Endothelial cell of hepatic sinusoid (primary cell): ENCODE measurements at regions not wholly inside any gene's neighbourhood (a gene's known extent, or its start where the extent isn't known, plus 50 kb on each side); places are given as distances from the start of the nearest gene placed in this dataset.
"Not testable (repeated sequence)": the region's sequence is repeated elsewhere in the genome, so short reads cannot be mapped to it uniquely, and the experiment has no call there.

Experiments
- in situ Hi-C: cut with HindIII; loops from 2 replicates; pipeline ENCODE4 v1.10.0; 2017; ENCODE audit warnings: low sequenced_read_pairs

- in situ Hi-C loops: no loop called here
Observed at GRCh38 chr3:153221748-153222162, 59.7 kb downstream of the RAP2B start.

GRCh38 chr3:153226877-153227276, 64.9 kb downstream of the RAP2B start:
- in situ Hi-C loops: not testable (repeated sequence)

GRCh38 chr3:153230427-153230826, 68.4 kb downstream of the RAP2B start:
- in situ Hi-C loops: not testable (repeated sequence)

- in situ Hi-C loops: not testable (repeated sequence)
Observed at GRCh38 chr3:153231245-153231644, 69.2 kb downstream of the RAP2B start.

GRCh38 chr3:153232050-153232752, 70.2 kb downstream of the RAP2B start:
- in situ Hi-C loops: not testable (repeated sequence)

- in situ Hi-C loops: no loop called here
Observed at GRCh38 chr3:153232851-153233271, 70.8 kb downstream of the RAP2B start.

GRCh38 chr3:153233986-153234385, 72.0 kb downstream of the RAP2B start:
- in situ Hi-C loops: no loop called here

GRCh38 chr3:153242896-153243295, 80.9 kb downstream of the RAP2B start:
- in situ Hi-C loops: no loop called here

- in situ Hi-C loops: no loop called here
Observed at GRCh38 chr3:153244961-153245360, 82.9 kb downstream of the RAP2B start.

- in situ Hi-C loops: no loop called here
Observed at GRCh38 chr3:153245661-153246060, 83.6 kb downstream of the RAP2B start.

- in situ Hi-C loops: no loop called here
Observed at GRCh38 chr3:153246331-153246730, 84.3 kb downstream of the RAP2B start.

- in situ Hi-C loops: no loop called here
Observed at GRCh38 chr3:153246806-153247205, 84.8 kb downstream of the RAP2B start.

GRCh38 chr3:153247331-153248330, 85.6 kb downstream of the RAP2B start:
- in situ Hi-C loops: no loop called here

- in situ Hi-C loops: not testable (repeated sequence)
Observed at GRCh38 chr3:153248835-153249234, 86.8 kb downstream of the RAP2B start.

GRCh38 chr3:153249906-153250305, 87.9 kb downstream of the RAP2B start:
- in situ Hi-C loops: no loop called here

GRCh38 chr3:153250446-153250845, 88.4 kb downstream of the RAP2B start:
- in situ Hi-C loops: no loop called here

GRCh38 chr3:153252963-153253362, 90.9 kb downstream of the RAP2B start:
- in situ Hi-C loops: no loop called here

- in situ Hi-C loops: no loop called here
Observed at GRCh38 chr3:153254361-153254760, 92.3 kb downstream of the RAP2B start.

GRCh38 chr3:153257673-153258351, 95.8 kb downstream of the RAP2B start:
- in situ Hi-C loops: no loop called here

- in situ Hi-C loops: loop anchor here (5.0 kb wide), 2 partner anchors 43 to 98 kb away; partner anchors contain the start of gene RAP2B
Observed at GRCh38 chr3:153259956-153260355, 97.9 kb downstream of the RAP2B start.

- in situ Hi-C loops: loop anchor here (5.0 kb wide), 2 partner anchors 43 to 98 kb away; partner anchors contain the start of gene RAP2B
Observed at GRCh38 chr3:153260681-153261080, 98.7 kb downstream of the RAP2B start.
